GM21381 (cell line): ENCODE measurements at regions not wholly inside any gene's neighbourhood (a gene's known extent, or its start where the extent isn't known, plus 50 kb on each side); places are given as distances from the start of the nearest gene placed in this dataset.
"Not testable (repeated sequence)": the region's sequence is repeated elsewhere in the genome, so short reads cannot be mapped to it uniquely, and the experiment has no call there.

ENCODE experiments used
- ATAC-seq: cut with Tn5 transposase; IDR thresholded peaks from one replicate; pipeline ENCODE4 v1.9.1; 2021; ENCODE audit warnings: mild to moderate bottlenecking, moderate library complexity; ENCODE audit not compliant: unreplicated experiment

GRCh38 chr16:59944041-59944440 is 1209.9 kb upstream of the GOT2 start:
- ATAC-seq: not testable (repeated sequence)

- no peak for ATAC-seq
Measured at GRCh38 chr16:59941594-59941993, 1207.5 kb upstream of the GOT2 start.

- no peak for ATAC-seq
Measured at GRCh38 chr16:59920054-59920453, 1185.9 kb upstream of the GOT2 start.

GRCh38 chr16:59913666-59914065 is 1179.5 kb upstream of the GOT2 start:
- ATAC-seq: no peak

- no peak for ATAC-seq
Measured at GRCh38 chr16:59909262-59909661, 1175.1 kb upstream of the GOT2 start.

- no peak for ATAC-seq
Measured at GRCh38 chr16:59907611-59908010, 1173.5 kb upstream of the GOT2 start.

GRCh38 chr16:59905606-59906005 is 1171.5 kb upstream of the GOT2 start:
- ATAC-seq: no peak

GRCh38 chr16:59905131-59905530 is 1171.0 kb upstream of the GOT2 start:
- no peak for ATAC-seq

- ATAC-seq: no peak
Measured at GRCh38 chr16:59899940-59900339, 1165.8 kb upstream of the GOT2 start.

GRCh38 chr16:59892376-59892775 is 1158.3 kb upstream of the GOT2 start:
- no peak for ATAC-seq

- ATAC-seq: no peak
Measured at GRCh38 chr16:59887856-59888255, 1153.7 kb upstream of the GOT2 start.

- ATAC-seq: no peak
Measured at GRCh38 chr16:59886021-59886420, 1151.9 kb upstream of the GOT2 start.

- no peak for ATAC-seq
Measured at GRCh38 chr16:59881376-59881775, 1147.3 kb upstream of the GOT2 start.

GRCh38 chr16:59880611-59881010 is 1146.5 kb upstream of the GOT2 start:
- no peak for ATAC-seq

- ATAC-seq: no peak
Measured at GRCh38 chr16:59878999-59879398, 1144.9 kb upstream of the GOT2 start.

- no peak for ATAC-seq
Measured at GRCh38 chr16:59878479-59878878, 1144.4 kb upstream of the GOT2 start.

- no peak for ATAC-seq
Measured at GRCh38 chr16:59864981-59865666, 1131.0 kb upstream of the GOT2 start.

- ATAC-seq: no peak
Measured at GRCh38 chr16:59859676-59860402, 1125.7 kb upstream of the GOT2 start.

- no peak for ATAC-seq
Measured at GRCh38 chr16:59854846-59855439, 1120.8 kb upstream of the GOT2 start.

- no peak for ATAC-seq
Measured at GRCh38 chr16:59849716-59850115, 1115.6 kb upstream of the GOT2 start.

- no peak for ATAC-seq
Measured at GRCh38 chr16:59848296-59848695, 1114.2 kb upstream of the GOT2 start.

- ATAC-seq: no peak
Measured at GRCh38 chr16:59840169-59840568, 1106.1 kb upstream of the GOT2 start.
